ENCODE measurements at regions not wholly inside any gene's neighbourhood (a gene's known extent, or its start where the extent isn't known, plus 50 kb on each side); places are given as distances from the start of the nearest gene placed in this dataset.

- no peak for TF ChIP-seq E2F5 (CRISPR knock-in tag; IDR thresholded peaks at IDR 0.05)
- TF ChIP-seq, protein P1, sequence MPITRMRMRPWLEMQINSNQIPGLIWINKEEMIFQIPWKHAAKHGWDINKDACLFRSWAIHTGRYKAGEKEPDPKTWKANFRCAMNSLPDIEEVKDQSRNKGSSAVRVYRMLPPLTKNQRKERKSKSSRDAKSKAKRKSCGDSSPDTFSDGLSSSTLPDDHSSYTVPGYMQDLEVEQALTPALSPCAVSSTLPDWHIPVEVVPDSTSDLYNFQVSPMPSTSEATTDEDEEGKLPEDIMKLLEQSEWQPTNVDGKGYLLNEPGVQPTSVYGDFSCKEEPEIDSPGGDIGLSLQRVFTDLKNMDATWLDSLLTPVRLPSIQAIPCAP (CRISPR knock-in tag; IDR thresholded peaks at IDR 0.05) = no peak
- TF ChIP-seq MAX (CRISPR knock-in tag; IDR thresholded peaks at IDR 0.05) = no peak
- TF ChIP-seq MYBL2 (CRISPR knock-in tag; IDR thresholded peaks at IDR 0.05) = no peak
- no peak for TF ChIP-seq ZNF532 (CRISPR knock-in tag; IDR thresholded peaks at IDR 0.05; ENCODE audit: borderline replicate concordance)
- TF ChIP-seq SP1 (CRISPR knock-in tag; conservative IDR thresholded peaks at IDR 0.05) = no peak
- TF ChIP-seq SMAD3 (CRISPR knock-in tag; IDR thresholded peaks at IDR 0.05; ENCODE audit: borderline replicate concordance) = no peak
- TF ChIP-seq, protein P2, sequence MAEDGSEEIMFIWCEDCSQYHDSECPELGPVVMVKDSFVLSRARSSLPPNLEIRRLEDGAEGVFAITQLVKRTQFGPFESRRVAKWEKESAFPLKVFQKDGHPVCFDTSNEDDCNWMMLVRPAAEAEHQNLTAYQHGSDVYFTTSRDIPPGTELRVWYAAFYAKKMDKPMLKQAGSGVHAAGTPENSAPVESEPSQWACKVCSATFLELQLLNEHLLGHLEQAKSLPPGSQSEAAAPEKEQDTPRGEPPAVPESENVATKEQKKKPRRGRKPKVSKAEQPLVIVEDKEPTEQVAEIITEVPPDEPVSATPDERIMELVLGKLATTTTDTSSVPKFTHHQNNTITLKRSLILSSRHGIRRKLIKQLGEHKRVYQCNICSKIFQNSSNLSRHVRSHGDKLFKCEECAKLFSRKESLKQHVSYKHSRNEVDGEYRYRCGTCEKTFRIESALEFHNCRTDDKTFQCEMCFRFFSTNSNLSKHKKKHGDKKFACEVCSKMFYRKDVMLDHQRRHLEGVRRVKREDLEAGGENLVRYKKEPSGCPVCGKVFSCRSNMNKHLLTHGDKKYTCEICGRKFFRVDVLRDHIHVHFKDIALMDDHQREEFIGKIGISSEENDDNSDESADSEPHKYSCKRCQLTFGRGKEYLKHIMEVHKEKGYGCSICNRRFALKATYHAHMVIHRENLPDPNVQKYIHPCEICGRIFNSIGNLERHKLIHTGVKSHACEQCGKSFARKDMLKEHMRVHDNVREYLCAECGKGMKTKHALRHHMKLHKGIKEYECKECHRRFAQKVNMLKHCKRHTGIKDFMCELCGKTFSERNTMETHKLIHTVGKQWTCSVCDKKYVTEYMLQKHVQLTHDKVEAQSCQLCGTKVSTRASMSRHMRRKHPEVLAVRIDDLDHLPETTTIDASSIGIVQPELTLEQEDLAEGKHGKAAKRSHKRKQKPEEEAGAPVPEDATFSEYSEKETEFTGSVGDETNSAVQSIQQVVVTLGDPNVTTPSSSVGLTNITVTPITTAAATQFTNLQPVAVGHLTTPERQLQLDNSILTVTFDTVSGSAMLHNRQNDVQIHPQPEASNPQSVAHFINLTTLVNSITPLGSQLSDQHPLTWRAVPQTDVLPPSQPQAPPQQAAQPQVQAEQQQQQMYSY (CRISPR knock-in tag; IDR thresholded peaks at IDR 0.05) = no peak
- TF ChIP-seq OVOL2 (CRISPR knock-in tag; IDR thresholded peaks at IDR 0.05; ENCODE audit: borderline replicate concordance) = no peak
- no peak for TF ChIP-seq FOXJ3 (CRISPR knock-in tag; IDR thresholded peaks at IDR 0.05; ENCODE audit: borderline replicate concordance)
These were observed 231.3 kb upstream of the MKLN1 start (continued) for GRCh38 chr7:131096267-131096927.

DNA sequence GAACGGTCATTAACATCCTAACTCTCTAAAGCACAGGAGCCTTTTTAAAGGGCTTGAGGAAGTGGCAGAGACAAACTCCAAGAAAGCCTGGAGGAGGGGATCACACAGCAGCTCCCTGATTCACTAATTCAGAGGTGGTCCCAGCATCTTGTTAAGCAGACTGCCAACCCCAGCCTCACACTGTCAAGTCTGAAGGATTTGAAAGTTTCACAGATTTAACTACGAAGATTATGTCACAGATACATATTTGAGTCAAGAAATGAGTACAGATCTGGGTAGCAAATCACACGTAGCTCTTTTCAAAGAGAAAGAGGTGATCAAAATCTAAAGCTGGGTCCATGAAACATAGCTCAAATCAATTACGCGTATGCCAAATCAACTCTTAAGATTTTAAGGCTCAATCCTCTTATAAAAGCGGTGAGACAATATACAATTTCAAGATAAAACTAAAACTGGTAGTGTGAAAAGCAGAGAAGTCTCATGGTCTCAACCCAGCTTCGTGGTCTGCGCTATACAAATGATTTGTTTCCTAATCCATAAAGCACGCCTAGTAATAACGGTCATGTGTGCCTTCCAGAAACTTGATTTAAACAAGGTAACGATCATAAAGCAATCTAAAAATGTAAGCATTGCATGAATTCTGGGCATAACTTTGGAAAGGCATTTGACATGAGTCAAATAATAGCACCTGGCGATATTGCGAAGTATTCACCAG lies 229.9 kb upstream of the MKLN1 start:
- H3K9me3 Mint-ChIP-seq = no peaks in the 10 kb centered on the region
- CTCF ChIA-PET = interaction anchor here (0.9 to 1.6 kb wide), 5 partner anchors 8 to 205 kb away, joined by 3 to 4 read pairs (median 4); no protein-coding TSS in a partner anchor
- ATAC-seq (no peak; the same call in 1 of the 2 replicates), DNase-seq (ENCODE audit: low spot score) (no peak)
- TF ChIP-seq ZNF671 (CRISPR knock-in tag; IDR thresholded peaks at IDR 0.05) (no peak), ATF1 (CRISPR knock-in tag; IDR thresholded peaks at IDR 0.05) (no peak)
- H3K27ac Mint-ChIP-seq = peak overlapping the region; percentile 20; the same call in 1 of the 2 replicates
- no peaks in the 10 kb centered on the region; the same call in 1 of the 2 replicates for H3K36me3 Mint-ChIP-seq
- H3K27me3 Mint-ChIP-seq (ENCODE audit: low read depth) = no peaks in the 10 kb centered on the region
- peaks cover 39% of the 10 kb centered on the region for H3K4me1 Mint-ChIP-seq
- POLR2A ChIA-PET = no interaction called here
- H3K4me3 Mint-ChIP-seq = no peak overlapping the region

Data from WTC11 (cell line).